NT2/D1 (cell line): ENCODE measurements at regions not wholly inside any gene's neighbourhood (a gene's known extent, or its start where the extent isn't known, plus 50 kb on each side); places are given as distances from the start of the nearest gene placed in this dataset.

Experiments
- SUZ12 ChIP-seq: IDR thresholded peaks from 2 replicates; pipeline ENCODE4 v1.6.1; 2011; ENCODE audit not compliant: insufficient read length, insufficient read depth; ENCODE audit errors: extremely low read depth
- YY1 ChIP-seq: IDR thresholded peaks from 2 replicates; pipeline ENCODE4 v1.6.1; 2011; ENCODE audit not compliant: insufficient read length, insufficient read depth
- ZNF274 ChIP-seq: IDR thresholded peaks from 2 replicates; pipeline ENCODE4 v1.6.1; 2011; ENCODE audit warnings: mild to moderate bottlenecking, low read depth, low read length

DNA sequence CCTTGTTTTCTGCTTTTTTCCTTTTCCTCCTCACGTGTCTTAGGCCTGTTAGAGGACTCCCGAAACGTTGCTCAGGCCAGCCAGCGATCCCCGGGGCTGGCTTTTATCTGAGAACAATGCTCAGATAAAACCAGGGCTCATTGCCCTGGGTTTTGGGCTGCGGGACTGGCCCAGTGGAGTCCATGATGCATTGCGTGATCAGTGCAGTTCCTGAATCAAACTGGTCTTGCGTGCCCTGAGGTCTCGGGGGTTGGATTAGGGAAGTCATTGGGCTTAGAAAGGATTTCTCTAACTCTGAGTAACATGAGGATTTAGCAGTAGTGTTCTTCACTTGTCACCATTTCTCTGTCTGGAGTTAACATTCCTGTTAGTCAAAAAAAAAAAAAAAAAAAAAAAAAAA, 66.3 kb downstream of the CCR1 start:
- TF ChIP-seq SUZ12 = no peak
- TF ChIP-seq YY1 = no peak
- TF ChIP-seq ZNF274 = no peak
